Activated CD4-positive, CD25-positive, alpha-beta regulatory T cell (primary cell): ENCODE measurements at regions not wholly inside any gene's neighbourhood (a gene's known extent, or its start where the extent isn't known, plus 50 kb on each side); places are given as distances from the start of the nearest gene placed in this dataset.
"Not testable (repeated sequence)": the region's sequence is repeated elsewhere in the genome, so short reads cannot be mapped to it uniquely, and the experiment has no call there.

ENCODE experiments used
- DNase-seq, 4 experiments: peaks; one replicate each; lab custom pipeline; 2025; lab: John Stamatoyannopoulos, UW

DNA sequence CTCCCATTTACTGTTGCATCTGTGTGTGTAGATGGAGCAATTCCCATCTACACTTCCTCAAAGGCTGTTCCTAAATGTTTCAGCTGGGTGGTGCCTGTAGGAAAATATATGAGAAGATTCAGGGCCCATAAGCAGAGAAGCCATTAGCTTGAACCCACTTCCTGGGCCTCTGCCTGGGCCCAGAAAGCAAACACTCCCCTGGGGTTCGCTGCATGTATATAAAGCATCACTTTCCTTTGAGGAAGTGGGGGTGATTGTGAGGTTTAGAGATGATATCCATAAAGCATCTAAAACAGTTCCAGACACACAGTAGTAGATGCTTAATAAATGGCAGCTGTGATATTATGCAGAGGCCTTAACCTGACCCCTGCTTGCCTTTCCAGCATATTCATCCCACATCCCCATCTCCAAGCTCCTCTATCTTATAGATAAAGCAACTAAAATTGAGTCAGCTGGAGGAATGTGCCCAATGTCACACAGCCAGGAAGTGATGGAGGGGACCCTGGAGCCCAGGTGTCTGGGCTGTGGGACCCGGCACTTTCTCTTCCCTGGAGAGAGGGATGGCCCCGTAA lies 280.0 kb upstream of the CRY1 start:
- DNase-seq, result no peak

DNA sequence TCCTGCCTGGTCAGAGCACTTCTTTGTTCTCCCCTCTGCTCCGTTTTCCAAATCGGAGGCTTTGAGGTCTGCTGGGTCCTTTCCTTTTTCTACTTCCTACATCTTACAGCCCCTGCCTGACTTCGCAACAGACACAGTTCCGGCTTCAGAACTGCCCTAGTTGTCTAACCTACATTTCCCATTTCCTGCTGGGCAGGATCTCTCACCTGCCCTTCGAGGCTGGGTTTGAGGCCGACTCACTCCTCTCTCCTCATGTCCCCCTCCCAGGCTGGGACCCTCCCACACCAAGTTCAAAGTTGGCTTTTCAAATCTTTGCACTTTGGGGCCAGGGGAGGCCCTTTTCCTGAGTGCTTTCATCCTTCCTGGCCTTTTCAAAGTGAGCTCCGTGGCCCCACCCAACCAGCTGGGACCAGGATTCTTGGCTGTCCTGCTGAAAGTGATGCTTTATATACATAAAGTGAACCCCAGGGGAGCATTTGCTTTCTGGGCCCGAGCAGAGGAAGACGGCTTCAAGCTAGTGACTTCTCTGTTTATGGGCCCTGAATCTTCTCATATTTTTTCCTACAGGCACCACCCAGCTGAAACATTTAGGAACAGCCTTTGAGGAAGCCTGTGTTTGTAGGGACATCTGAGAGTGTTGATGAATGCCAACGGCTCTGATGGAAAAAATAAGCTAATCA lies 281.0 kb upstream of the CRY1 start:
- no peak for DNase-seq

DNA sequence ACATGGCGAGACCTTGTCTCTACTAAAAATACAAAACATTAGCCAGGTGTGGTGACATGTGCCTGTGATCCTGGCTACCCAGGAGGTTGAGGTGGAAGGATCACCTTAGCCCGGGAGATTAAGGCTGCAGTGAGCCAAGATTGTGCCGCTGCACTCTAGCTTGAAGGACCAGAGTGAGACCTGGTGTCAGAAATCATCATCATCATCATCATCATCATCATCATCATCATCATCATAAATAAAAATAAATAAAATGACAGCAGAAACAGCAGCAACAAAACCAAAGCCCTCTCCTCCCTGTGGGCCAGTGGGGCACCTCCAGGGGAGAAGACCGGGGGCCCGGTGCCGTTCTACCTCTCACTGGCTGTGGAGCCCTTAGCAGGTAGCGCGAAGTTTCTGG lies 281.9 kb upstream of the CRY1 start:
- DNase-seq, result no peak

DNA sequence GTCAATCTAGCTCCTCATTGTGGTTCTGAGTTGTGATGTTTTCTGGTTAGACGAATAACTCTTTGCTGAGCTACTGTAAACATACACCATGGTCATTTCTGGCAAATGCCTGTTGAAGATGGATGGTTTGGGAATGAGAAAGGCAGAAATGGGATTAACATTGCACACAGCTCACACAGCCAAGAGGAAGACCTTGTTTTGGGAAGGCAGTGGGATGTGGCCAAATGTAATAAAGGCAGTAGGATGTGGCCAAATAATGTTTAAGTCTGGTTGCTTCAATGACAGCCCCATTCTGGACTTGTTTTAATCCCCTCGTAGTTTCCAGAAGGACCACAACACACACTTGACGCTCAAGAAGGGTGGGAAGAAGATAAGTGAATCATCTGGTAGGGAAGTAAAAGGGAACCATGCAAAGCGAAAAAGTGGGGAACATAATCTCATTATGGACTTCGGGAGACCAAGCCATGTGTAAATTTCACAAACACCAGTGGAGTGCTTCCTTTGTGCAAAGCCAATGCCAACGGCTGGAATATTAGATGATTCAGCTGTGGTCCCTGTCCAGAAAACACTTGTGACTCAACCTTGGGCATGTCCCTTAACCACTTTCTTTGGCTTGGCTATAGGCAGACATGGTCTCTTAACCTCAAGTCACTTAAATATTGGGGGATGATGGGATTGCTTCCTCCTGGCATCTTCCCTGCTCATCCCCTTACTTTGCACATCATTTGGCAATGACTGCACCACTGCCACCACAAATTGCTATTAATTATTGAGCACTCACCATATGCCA lies 284.4 kb upstream of the CRY1 start:
- no peak for DNase-seq

DNA sequence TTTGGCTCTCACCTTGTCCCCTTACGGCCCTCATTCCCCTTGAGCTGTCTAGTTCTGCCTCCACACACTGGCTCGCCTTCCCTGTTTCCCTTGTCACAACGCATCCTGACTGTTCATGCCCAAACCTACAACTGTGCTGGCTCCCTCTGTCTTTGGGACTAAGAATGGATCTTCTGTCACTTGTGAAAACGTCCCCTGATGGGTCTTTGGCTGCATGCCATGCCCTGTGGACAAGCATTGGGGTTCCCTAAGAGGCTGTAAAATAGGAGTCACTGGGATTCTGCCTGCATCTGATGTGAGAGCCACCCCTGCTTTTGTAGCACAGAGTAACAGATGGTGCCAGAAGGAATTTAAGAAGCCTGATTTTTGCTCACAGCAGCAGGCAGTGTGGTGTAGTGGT lies 285.3 kb upstream of the CRY1 start:
- DNase-seq, result no peak

DNA sequence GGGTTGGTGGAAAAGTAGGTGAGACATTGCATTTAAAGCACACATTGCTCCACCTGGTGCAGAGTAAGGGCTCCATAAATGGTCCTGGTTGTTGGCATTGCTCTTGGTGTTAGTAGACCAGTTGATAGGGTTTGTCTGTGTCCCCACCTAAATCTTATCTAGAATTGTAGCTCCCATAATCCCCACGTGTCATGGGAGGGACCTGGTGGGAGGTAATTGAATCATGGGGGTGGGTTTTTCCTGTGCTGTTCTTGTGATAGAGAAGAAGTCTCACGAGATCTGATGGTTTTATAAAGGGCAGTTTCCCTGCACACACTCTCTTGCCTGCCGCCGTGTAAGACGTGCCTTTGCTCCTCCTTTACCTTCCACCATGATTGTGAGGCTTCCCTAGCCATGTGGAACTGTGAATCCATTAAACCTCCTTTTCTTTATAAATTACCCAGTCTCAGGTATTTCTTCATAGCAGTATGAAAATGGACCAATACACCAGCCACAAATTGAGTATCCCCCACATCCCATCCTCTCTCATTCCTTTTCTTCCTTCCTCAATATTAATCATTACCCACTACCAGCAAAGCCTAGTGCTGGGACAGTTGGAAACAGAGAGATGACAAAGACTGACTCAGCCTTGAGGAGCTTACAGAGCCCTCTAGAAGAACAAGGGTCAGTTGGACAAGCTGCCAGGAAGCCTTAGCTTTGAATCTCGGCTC lies 285.9 kb upstream of the CRY1 start:
- not testable (repeated sequence) for DNase-seq

DNA sequence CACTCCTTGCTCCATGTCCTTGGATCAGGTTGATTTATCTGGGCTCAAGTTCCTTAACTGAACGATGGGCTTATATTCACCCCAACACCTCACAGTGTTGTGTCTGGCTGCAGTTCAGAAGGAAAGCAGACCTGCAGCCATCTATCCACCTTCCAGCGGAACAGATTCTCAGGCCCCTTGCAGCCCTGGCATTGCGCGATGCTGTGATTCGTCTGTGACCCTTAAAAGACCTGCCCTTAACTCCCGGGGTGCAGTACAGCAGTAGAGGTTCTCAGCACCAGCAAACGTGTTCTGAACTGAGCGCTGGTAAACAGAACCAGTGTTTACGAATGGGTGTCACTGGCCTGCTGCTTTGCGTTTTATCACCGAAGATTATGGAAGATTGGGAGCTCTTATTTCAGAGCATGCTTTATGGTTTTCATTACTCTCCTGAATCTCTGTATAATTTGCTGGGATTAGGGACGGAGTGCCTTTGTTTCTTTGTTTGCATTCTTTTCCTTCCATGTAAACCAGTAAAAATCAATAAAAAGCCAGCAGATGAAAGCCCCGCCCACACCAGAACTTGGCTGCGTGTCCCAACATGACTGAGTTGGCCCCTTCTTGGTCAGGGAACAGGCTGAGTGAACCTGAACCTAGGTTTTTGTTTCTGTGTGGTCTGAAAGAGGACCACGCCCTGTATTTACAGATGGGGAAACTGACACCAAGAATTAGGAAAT lies 286.7 kb upstream of the CRY1 start:
- DNase-seq, result no peak

DNA sequence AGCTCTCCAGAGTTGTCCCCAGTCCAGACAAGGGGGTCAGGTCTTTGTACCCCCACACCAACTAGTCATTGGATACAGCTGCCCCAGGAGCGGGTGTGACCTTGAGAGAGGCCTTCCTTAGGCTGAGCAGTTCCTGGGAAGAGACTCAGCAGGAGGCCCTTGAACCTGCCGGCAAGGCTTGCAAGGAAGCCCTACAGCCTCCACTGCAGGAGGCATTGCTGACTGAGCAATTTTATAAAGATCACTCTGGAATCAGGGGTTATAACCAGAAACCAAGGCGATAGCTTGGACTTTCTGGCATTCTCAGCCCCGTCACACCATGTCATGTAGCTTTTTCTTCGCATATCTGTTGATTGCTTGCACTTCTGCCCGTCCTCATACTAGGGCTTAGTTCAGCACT lies 291.3 kb upstream of the CRY1 start:
- no peak for DNase-seq

DNA sequence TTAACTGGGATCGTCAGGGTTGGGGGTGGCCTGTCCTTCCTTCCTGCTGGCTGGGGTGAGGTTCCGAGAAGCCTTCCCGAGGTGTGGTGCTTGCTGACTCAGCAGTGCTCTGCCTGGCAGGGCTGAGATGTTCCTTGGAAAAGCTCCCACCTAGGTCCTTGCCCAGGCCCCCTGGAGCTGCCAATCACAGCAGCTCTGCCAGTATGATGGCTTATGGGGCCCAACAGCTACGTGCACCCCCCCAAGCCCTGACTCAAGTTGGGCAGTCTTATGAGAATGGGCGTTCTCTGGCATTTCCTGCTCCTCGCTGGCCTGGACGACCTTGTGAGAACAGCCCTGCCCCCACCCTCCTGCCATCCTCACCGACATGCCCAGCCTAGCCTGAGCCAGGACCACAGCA lies 292.2 kb upstream of the CRY1 start:
- no peak for DNase-seq

DNA sequence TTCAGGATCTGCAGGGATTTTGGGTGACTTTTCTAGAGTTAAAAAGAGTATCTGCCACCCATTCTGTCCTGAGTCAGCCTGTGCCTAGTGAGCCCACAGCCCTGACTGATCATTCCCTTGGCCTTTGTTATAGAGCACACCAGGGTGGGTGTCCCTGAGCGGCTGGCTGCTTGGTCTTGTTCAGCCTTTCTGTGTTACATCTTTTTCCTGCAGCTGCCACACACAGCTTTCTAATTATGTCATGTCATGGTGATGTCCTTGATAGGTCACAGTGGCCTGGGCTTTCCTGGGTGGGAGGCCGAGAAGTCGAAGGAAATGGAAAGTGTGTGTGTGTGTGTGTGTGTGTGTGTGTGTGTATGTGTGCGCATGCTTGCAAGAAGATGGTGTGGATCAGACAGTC lies 293.2 kb upstream of the CRY1 start:
- no peak for DNase-seq

DNA sequence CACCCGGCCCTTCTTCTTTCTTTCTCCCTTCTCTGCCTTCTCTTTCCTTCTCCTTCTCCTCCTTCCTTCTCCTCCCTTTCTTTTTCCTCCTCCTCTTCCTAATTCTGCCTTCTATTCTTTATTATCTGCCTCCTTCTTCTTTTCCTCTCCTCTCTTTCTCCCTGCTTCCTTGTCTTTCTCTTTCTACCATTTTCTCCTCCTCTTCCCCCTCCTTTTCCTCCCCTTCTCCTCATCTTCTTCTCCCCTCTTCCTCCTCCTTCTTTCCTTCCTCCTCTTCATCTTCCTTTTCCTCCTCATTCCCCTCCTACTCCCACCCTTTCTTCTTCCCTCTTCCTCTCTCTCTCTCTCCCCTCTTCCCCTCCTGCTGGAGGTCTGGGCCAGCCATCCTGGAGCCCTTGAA lies 294.9 kb upstream of the CRY1 start:
- DNase-seq, result no peak

DNA sequence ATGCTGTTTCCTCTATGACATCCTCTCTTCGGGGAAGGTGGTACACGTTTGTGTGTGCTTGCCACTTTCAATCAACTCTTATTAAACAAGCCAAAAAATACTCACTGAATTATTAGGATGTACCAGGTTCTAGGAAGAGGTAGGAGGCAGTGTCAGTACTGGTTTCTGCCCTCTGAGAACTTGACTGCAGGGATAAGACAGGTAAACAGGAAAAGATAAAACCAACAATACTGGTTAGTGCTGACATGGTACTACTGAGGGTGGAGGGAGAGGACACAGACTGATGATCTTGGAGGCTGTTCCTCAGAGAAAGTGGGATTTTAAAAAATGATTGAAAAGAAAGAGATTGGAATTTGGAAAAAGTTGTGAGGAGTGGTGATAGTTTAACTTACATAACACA lies 295.2 kb upstream of the PWP1 start:
- no peak for DNase-seq

DNA sequence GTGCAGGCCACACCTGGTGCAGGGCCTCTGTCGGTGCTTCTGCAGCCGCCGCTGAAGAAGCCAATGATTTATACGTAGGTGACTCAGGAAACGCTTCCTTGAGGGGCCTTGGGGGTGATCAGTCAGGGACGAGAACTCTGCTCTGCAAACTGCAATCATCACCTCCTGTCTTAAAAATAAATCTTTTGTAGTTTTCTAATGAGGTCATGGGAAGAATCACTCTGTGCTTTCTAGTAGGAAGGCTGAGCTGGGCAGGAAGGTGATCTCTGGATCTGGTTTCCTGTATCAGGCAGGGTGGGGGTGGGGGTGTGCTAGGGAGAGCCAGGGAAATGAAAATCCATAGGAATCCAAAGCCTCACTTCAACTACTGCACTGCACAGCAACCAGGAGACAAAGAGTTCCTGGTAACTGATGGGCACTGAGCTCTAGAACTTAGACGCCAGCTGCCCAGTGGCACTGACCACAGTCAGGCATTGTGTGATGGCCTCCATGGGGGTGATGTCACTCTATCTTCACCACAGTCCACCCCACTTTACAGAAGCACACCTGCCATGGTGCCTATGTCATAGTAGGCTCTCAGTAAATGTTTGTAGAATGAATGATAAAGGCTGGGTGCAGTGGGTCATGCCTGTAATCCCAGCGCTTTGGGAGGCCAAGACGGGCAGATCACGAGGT lies 292.4 kb upstream of the PWP1 start:
- no peak for DNase-seq

DNA sequence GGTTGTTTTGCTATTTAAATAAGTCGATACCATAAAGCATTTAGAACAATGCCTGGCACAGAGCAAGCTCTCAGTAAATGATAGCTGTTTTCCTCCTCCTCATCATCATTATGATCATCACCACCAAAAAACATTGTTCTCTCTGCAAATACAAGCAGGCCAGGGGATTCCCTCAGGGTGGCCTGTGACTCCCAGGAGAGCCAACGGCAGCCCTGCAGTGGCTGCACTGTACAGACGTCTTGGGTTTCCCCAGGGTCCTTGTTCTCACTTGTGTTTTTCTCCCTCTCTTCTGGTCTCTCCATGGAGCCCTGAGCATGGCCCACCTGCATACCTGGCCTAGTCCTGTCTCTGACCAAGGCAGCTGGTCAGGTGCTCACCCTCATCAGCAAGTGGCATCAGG lies 290.9 kb upstream of the PWP1 start:
- no peak for DNase-seq

DNA sequence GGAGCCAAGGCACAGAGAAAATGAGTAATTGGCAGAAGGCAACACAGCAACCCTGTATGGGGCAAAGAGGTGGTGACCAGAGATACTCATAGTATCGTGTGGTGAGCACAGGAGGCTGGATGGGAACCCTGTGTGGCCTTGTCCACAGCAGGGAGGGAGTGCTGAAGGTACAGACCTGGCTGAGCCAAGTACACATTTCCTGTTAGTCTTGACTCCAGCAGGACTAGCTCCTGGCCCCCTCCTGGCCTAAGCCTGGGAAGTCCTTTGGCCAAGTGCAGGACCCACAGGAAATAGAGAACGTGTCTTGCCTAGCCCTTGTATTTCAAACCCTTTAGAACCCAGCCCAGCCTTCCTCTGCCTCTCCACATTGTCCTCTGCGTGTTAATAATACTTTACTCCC lies 289.8 kb upstream of the PWP1 start:
- DNase-seq, result no peak

DNA sequence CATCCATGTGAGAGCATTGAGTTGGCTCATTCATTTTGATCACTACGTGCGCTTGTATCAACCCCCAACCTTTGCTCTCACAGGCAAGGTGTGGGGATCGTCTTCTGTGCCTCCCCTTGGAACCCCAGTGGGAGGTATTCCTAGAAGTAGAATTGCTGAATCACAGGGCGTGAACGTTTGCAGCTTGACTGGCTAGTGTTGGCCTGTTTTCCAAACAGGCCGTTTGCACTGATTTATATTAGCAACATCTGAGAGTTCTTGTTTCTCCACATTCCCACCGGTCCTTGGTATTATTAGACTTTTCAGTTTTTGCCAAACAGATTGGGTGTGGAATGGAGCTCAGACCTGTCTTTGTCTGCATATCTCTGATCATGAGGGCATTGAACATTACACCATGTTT lies 288.6 kb upstream of the PWP1 start:
- DNase-seq, result no peak

DNA sequence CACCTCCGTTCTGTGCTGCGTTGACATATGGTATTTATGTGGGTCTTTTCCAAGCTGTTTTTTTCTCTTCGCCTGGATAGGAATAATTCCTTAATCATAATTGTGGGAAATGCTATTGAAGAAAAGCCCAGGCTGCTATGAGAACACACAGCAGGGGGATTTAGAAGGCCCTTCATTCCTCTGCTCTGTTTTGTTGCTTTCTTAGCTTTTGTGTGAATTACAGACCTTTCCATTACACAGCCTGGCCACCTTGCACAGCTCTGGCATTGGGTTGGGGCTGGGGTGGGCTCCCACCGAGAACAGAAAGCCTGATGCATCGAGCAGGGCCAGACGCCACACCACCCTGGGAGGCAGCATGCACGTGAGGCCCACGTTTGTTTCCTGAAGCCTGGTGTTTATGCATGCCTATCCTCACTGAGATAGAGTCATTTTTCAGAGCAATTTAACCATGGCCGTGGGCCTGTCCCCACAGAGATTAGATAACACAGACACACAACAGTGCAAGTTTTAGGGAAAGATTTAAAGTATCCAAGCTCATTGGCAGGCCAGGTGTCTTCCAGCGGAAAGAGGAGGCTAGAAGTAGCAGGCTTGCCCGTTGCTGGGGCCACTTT lies 287.6 kb upstream of the PWP1 start:
- DNase-seq, result no peak

DNA sequence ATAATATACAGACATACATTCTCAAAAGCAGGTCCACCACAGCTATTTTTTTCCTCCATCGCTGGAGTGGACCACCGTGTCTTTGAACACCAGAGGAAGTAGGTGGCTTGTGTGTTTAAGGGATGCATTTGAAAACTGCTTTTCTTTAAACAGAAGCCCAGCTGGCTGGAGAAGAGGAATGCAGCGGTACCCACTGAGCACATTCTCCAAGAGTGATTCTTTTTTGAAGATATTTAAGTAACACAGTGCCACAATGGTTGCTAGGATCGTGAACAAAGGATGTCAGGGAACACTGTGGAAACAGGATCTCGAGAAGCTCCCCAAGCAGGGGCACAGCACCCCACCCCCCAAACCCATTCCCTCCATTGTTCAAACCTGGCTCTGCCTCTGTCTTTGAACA lies 286.6 kb upstream of the PWP1 start:
- no peak for DNase-seq

DNA sequence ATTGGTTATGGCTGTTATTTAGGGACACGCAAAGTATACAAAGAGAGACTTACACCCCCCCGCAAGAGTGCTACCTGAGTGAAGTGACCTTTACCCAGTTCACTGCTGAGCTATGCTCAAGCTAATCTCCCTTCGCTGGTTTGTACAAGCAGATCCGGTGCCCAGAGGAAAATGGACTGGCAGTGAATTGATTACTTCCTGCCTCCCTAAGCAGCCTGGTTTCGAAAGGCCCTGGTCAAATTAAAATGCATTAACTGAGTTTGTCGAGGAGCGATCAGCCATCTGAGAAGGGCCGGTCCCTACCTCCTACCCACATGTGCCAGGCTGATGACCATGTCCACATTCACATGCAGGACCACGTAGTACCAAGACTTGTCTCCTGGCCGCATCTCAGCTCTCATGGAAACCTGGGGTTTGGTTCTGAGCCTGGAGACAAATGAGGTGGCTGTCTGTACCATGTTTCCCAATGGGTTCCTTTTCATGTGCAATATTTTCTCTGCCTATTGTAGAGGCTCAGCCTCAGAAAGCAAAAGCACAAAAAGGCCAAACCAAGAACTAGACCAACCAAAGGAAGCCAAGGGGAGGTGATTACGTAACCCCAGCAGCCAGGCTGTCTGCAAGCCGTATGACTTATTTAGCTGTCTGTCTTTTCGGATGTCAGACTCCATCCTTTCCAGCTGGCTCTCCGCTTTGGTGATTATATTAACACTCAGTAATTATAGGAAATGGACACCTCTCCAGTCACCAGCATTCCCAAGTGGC lies 284.7 kb upstream of the PWP1 start:
- DNase-seq, result no peak
